Activated naive CD4-positive, alpha-beta T cell treated with anti-CD3 and anti-CD28 coated beads, Interleukin-2, amount 50 U/mL, for 16 hours (primary cell): ENCODE measurements at regions not wholly inside any gene's neighbourhood (a gene's known extent, or its start where the extent isn't known, plus 50 kb on each side); places are given as distances from the start of the nearest gene placed in this dataset.
"Not testable (repeated sequence)": the region's sequence is repeated elsewhere in the genome, so short reads cannot be mapped to it uniquely, and the experiment has no call there.

Source experiments
- DNase-seq: peaks from one replicate; pipeline ENCODE4 v3.0.0-alpha.2; 2020

DNA sequence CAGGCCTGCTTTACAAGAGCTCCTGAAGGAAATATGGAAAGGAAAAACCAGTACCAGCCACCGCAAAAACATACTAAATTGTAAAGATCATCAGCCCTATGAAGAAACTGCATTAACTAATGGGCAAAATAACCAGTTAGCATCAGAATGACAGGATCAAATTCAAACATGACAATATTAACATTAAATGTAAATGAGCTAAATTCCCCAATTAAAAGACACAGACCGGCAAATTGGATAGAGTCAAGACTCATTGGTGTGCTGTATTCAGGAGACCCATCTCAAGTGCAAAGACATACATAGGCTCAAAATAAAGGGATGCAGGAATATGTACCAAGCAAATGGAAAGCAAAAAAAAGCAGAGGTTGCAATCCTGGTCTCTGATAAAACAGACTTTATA is 408.7 kb upstream of the RAB6C start:
- not testable (repeated sequence) for DNase-seq

DNA sequence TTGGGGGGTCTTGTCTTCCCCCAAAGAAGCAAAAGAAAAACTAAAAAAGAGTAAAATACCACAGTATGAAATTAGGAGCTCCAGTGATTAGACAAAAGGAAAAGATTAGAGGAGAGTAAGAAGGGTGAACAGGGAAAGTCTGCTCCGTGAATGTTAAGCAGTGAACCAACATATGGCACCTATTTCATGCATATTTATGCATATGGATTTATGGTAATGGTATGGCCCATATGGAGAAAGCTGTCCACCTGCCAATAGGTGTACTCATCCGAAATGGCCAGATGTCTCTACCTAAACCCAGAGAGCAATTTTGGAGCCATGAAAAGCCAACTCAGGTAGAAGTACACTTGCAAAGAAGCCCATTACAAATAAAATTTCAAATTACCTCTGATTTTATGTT is 404.0 kb upstream of the RAB6C start:
- DNase-seq: no peak

DNA sequence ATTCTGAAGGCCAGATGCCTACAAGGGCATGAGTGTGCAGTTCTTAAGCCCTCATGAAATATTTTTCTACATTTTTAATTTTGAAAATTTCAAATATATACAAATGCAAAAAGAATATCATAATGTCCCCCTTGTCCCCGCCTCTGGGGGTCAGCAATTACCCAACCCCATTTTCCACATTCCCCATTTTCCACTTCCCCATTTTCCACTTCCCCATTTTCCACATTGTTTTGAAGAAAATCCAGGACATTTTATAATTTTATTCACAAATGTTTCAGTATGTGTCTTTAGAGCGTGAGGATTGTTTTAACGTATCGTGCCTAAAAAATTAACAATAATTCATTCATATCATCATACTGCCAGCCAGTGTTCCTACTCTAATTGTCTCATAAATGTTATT is 403.6 kb upstream of the RAB6C start:
- no peak for DNase-seq

DNA sequence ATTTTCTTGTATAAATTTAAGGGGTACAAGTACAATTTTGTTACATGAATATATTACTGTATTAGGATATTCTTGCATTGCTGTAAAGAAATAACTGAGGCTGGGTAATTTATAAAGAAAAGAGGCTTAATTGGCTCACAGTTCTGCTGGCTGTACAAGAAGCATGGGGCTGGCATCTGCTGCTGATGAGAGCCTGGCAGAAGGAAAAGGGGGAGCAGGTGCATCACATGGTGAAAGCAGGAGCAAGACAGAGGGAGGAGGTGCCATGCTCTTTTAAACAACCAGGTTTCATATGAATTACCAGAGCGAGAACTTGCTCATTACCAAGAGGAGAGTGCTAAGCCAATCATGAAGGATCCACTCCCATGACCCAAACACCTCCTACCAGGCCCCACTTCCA is 399.5 kb upstream of the RAB6C start:
- no peak for DNase-seq

DNA sequence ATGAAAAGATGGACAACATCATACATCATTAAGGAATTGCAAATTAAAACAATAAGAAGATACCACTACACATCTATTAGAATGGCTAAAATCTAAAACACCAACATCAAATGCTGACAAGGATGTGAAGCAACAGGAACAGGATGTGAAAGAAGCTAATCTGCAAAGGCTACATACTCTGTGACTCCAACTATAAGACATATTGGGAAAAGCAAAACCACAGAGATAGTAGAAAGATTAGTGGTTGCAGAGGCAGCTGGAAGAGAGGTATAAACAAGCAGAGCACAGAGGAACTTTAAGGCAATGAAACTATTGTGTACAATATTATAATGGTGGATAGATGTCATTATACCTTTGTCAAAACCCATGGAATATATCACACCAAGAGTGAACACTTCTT is 393.7 kb upstream of the RAB6C start:
- DNase-seq: no peak

DNA sequence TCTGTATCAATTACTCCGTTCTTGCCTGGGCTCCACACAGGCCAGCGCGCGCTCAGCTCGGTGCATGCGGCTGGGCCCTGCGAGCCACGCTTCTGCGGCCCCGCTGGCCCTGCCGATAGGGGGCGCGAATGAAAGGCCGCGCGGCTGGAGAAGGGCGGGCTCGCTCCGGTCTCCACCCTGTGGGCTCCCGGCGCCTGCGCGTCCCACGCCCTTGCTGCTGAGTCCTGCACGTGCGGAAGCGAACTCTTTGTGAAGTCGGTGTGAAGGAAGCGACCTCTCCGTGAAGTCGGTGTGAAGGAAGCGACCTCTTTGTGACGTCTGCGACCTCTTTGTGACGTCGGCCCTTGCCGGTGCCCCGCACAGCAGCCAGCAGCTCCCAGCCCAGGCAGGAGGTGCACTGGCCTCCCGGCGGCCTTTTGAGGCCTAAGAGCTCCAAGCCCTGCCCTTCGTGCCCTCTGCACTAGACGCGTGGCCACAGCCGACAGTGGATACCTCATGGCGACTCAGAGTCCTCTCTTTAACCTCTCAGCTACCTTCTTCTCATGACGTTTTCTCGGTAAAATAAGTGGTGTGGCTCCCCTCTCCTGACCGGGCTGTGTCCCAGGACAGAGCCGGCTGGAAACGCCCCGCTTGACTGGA is 391.9 kb upstream of the RAB6C start:
- no peak for DNase-seq

DNA sequence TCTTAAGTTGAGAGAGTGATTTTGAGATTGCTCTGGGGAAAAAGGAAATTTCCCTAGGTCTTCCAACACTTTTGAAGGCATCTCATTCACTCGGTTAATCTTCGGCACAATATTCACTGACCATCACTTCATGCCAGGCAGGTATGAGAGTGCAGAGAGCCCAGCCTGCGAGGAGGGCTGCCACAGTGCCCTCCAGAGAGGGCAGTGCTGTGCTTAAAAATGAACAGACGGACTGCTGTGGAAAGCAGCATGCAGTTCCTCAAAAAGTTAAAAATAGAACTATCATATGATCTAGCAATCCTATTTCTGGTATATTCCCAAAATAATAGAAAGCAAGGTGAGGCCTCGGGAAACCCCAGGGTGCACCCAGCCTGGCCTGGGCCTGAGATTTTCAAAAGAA is 374.9 kb upstream of the RAB6C start:
- no peak for DNase-seq

DNA sequence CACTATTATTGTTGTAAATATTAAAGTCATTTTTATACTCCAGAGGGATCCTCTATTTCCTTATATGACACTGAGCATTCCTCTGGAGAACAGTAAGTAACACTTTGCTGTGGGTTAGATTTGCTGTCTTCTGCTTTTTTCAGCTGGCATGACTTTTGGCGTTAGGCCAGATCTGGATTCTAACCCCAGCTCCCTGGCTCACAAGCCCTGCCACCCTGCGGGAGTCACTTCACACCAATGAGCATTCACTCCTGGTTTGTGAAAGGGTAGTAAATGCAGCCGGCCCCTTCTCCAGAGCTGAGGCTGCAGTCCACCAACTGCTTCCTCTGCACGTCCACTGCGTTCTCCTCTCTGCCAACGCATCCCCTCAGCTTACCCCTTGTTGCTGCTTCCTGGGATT is 373.8 kb upstream of the RAB6C start:
- DNase-seq: no peak

DNA sequence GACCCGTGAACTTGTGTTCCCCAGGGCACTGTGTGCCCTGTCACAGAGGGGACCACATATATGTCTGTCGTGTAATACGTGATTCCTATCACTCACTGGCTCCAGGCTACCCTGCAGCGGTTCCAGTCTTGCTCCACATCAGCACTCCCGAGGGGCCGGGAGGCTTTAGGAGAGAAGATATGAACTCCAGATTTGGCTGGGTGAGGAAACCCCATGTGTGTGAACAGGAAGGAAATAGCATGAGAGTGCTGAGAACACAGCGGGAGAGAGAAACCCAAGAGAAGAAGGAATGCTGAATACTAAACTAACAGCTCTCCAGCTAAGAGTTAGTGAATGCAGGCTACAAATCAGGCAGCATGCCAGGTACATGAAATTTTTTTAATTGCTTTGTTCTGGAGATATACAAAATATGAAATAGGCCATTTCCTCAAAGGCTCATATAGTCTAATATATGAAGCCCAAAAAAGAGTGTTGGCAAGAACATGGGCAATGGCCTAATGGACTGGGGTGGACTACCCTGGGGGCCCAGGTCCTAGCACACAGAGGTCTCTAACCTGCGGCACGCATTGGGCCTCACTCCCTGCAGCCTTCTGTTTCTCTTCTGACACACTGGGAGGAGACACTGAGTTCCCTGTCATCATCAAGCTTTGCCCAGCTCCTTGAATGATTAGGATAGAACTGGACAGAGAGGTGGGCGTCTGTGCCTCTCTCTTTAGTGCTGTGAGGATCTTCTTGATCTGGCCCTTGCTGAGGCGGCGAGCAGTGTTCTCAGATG is 372.8 kb upstream of the RAB6C start:
- no peak for DNase-seq

DNA sequence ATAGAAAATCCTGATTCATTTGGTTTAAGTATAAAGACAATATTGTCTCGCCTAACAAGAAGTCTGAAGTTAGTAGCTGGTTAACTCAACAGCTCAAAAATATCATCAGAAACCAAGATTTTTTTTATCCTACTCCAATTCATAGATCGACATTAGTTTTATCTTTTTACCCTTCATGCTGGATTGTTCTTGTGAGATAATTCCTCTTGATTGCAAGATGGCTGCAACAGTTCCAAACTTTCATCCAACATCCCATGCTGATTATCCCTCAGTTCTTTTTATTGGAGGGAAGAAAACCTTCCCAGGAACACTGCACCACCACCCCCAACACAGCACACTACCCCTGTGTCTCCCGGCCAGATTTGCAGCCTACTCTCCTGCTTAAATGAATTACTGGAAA is 370.2 kb upstream of the RAB6C start:
- no peak for DNase-seq

DNA sequence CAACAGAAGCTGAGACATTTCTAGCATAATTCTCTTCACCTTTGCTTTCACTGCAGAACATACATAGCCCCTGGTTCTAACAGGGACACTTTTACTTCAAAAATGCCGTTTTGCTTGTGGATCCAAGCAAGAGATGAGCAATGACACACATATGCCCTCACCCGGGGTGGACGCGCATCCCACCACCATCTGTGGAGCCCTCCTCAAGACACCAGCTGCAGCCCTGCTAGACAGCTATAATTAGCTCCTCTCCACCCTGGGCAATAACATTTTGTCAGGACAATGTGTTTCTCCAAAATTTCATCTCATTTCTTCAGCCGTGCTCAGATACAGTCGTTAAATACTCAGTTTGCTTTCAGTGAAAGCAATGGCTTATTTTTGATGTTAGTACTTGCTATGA is 368.7 kb upstream of the RAB6C start:
- no peak for DNase-seq

DNA sequence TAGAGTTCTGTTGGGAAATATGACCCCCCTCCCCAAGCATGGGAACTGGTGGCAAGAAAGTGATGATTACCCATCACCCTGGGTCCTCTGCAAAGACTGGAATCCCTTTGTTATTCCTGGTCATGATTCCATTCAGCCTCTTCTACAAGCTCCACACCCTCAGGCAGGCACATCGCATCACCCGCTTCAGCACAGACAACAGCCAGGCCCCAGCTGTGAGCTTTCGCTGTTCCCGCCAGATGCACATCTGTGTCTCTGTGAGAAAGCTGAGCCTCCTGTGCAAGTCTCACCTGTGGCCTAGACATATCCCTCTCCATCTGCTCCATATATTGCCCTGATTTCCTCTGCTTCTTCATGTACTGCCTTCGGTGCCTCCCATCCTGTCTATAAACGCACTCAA is 368.0 kb upstream of the RAB6C start:
- no peak for DNase-seq

DNA sequence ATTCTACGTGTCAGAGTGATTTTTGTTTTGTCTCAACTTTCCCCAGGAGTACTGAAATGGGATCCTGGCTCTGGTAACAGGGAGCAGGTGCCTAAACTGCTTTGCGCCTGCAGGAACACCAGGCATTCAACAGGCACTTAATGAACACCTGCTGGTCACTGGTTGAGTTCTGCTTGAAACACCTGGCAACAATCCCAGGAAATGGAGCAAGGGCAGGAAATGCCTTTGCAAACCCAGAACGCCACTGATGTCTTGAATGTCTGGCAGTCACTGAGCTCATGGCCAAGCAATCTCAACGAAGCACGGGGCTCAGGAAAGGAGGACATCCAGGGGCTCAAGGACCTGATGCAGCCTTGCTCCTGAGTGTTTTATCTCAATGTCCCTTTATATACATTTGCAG is 360.0 kb upstream of the RAB6C start:
- DNase-seq: no peak

DNA sequence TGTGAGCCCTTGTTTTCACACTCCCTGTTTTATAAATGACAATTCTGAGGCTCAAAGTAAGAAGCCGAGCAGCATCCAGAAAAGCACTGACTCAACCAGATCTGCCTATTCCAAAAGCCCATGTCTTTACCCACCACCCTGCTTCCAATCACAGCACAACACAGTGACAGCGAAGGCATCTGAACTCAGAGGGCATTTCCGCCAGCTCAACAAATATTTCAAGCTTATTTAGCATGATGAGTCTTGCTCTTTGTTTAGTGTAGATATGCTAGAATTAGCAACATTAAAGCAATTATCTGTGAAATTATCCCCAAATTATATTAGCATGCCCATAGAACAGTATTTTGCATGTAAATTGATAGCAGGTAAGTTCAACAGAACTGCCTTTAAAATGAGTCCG is 359.1 kb upstream of the RAB6C start:
- DNase-seq: no peak

DNA sequence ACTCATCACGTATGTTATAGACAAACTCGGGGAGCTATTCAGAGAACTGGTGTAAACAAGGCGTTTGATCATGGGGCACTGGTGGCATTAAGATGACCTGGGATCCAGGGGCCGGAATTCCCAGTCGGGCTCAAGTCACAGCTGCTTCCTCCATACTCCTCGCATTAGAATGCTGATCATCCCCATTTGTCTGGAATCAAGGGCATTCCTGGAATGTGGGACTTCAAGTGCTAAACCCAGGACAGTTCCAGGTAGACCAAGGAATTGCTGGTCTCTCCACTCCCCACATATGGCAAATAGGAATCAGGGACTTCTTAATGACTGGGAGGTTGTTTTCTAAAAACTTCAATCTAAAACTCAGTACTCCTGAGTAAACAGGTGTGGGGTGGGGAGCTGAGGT is 355.7 kb upstream of the RAB6C start:
- DNase-seq: no peak

DNA sequence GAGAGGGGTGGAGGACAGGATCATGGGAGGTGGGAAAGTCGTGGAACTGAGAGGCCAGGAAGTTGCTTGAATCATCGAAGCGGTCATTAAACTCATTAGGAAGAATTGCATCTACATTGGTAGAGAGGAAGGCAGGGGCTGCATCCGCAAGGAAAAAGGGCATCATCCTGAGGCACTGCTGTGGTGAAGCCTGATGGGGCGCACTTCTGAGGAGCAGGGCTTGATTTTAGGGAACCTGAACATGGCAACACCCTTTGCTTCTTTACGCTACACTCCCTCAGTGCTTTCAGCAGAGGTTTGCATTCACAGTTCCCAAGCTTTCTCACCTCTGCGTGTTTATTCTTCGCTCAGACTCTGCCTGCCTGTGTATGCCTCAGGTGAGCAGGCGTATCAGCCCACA is 352.0 kb upstream of the RAB6C start:
- DNase-seq: no peak

DNA sequence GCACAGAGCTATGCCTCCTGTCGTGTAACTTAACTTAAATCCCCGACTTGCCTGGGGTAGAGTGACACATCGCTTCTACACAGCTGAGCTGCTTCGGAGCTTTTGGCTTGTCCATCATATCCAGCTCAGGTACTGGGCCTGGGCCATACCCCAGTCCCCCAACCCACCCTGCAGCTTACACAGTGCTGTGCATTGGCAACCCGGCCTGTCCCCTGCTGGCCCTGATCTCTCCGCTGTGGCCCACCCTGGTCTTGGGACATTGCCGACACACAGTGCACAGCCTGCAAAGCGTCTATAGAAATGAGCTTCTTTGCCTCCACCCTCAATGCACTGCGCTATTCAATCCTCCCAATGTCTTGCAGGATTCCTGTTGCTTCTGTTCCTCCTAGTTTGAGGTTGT is 342.8 kb upstream of the RAB6C start:
- DNase-seq: no peak

DNA sequence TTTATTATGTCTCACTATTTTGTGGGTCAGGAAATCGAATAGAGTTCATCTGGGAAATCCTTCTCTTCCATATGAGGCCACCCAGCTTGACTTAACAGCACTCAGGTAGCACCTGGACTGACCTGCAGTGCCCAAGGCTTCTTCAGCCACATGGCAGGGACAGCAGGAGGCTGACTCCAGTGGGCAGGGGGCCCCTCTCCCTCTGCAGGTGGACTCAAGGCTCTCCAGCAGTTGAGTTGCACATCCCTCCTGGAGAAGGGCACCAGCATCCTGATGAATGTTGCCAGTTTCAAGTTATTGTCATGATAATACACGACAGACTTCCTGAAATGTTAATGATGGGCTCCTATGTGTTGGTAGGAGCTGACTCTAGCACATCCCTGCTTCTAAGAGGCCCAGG is 338.1 kb upstream of the RAB6C start:
- no peak for DNase-seq

DNA sequence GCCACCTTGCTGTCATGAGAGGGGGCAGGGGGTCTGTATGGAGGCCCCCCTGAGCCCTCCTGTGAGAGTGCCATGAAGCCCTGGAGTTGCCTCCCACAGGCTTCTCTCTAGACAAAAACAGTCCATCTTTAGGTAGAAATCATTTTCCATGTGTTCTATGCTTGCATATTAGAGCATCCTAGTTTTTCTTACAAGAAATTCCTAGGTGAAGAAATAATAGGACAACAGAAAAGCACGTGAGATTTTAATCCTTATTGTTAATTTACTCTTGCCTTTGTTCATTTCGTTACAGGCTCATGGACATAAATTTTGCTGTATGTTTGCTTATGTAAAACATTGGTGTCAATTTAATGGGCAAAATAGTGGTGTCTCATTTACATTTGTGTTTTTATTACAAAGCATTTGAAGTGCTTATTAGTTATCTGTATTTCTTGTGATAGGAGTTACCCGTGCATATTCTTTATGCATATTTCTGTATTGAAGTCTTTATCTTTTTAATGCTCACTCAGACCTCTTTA is 336.9 kb upstream of the RAB6C start:
- no peak for DNase-seq

DNA sequence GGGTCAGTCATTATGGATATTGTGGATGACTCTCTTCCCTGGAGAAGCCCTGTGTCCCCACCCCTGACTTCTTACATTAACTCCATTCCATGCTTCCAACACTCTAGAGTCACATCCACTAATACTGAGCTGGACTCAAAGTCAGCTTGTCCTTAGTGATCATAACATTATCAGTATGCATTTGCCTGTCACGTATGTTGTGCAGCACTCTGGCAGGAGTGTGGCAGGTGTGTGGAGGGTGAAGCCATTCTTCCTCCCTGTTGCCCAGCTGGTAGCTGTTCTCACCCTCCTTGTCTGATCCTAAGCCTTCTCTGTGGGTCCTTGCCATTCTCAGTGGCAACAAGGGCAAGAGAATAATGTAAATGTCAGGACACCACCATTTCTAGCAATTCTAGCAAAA is 334.1 kb upstream of the RAB6C start:
- DNase-seq: no peak

DNA sequence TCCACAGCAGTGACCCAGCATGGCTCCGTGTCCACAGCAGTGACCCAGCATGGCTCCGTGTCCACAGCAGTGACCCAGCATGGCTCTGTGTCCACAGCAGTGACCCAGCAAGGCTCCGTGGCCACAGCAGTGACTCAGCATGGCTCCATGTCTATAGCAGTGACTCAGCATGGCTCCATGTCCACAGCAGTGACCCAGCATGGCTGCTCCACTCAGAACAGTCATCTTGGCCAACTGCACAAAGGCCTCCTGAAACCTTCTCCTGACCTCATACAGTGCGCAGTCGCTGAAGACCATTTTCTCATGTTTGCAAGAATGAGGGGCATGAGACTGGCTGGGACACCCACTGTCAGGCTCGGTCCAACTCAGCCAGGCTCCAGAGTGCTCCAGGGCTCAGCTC is 333.4 kb upstream of the RAB6C start:
- no peak for DNase-seq

DNA sequence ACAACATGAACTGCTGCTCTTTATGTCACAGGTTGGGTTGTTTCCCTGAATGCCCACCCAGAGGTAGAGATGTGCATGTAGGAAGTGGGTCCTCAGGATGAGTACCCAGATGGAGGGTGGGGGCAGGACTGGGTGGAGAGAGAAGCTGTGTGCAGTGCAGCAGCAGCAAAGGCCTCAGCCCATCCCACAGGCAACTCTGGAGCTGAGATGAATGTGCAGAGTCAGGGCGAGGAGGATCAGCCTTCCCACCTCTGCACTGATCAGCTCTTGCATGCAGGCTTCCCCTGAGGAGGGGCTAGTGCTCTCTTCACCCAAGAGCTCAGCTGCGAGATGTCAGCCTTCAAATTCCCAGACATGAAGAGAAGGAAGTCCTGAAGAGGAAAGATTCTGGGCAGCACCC is 326.2 kb upstream of the RAB6C start:
- DNase-seq: no peak

DNA sequence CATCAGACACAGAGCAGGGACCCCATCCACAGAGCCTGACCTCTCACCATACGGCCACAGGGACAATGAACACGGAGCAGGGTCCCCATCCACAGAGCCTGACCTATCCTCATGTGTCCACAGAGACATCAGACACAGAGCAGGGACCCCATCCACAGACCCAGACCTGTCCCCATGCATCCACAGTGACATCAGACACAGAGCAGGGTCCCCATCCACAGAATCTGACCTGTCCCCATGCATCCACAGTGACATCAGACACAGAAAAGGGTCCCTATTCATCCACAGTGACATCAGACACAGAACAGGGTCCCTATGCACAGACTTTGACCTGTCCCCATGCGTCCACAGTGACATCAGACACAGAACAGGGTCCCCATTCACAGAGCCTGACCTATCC is 325.1 kb upstream of the RAB6C start:
- DNase-seq: no peak

DNA sequence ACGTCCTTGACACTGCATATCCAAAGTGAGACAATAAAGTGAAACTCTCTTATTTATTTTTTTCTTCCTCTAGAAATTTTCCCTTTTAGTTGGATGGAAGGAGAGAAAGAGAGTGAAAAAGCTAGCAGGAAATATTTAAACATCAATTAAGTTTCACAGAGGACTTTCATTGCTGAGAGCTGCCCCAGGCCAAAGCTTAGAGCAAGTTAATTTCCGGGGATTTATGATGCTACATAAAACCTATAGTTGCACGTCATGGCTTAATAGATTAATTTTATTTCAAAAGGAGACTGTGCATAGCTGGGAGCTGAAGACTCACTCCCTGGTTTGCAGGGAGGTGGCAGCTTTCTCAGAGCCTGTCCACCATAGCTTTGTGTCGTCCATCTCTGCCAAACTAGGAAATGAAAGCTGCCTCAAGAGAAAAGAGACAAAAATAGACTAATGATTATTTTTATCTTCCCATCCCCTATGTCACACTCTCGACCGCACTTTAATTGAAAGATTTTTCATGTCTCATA is 323.3 kb upstream of the RAB6C start:
- DNase-seq: no peak

DNA sequence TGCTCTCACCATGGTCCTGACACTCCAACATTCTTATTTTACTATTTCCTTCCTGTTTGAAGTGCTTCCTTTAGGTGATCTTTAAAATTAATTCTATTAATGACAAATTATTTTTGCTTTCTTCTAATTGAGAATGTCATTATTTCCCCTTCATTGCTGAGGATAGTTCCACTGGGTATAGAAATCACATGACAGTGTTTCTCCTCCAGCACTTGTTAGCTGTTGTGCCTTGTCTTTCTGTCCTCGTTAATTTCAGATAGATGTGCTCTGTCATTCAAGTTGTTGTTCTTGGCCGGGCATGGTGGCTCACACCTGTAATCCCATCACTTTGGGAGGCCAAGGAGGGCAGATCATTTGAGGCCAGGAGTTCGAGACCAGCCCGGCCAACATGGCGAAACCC is 321.0 kb upstream of the RAB6C start:
- DNase-seq: no peak
